H1 (cell line): ENCODE measurements at regions not wholly inside any gene's neighbourhood (a gene's known extent, or its start where the extent isn't known, plus 50 kb on each side); places are given as distances from the start of the nearest gene placed in this dataset.

Experiments
- BACH1 ChIP-seq: IDR thresholded peaks from 2 replicates; pipeline ENCODE4 v1.6.1; 2012; ENCODE audit warnings: low read length, improper control_type of control experiment
- EZH2 ChIP-seq: fragments of 200-600 bp; sonication (generic); IDR thresholded peaks from 2 replicates; pipeline ENCODE4 v1.7.1; 2012; ENCODE audit warnings: low read depth, mild to moderate bottlenecking, moderate library complexity, low read length, inconsistent platforms; ENCODE audit not compliant: severe bottlenecking
- GTF2F1 ChIP-seq: IDR thresholded peaks from 2 replicates; pipeline ENCODE4 v1.6.1; 2012; ENCODE audit warnings: low read depth, low read length, improper control_type of control experiment, borderline replicate concordance
- SP2 ChIP-seq: IDR thresholded peaks from 2 replicates; pipeline ENCODE4 v1.6.1; 2012; ENCODE audit warnings: mild to moderate bottlenecking, low read length, inconsistent platforms
- TAF7 ChIP-seq: optimal IDR thresholded peaks from 2 replicates; pipeline ENCODE3; 2011; ENCODE audit warnings: low read depth, mild to moderate bottlenecking, inconsistent platforms, low read length, moderate library complexity, borderline replicate concordance
- TF ChIP-seq, protein P1 (sequence below): IDR thresholded peaks from 2 replicates; pipeline ENCODE4 v1.6.1; 2012; ENCODE audit warnings: inconsistent platforms

DNA sequence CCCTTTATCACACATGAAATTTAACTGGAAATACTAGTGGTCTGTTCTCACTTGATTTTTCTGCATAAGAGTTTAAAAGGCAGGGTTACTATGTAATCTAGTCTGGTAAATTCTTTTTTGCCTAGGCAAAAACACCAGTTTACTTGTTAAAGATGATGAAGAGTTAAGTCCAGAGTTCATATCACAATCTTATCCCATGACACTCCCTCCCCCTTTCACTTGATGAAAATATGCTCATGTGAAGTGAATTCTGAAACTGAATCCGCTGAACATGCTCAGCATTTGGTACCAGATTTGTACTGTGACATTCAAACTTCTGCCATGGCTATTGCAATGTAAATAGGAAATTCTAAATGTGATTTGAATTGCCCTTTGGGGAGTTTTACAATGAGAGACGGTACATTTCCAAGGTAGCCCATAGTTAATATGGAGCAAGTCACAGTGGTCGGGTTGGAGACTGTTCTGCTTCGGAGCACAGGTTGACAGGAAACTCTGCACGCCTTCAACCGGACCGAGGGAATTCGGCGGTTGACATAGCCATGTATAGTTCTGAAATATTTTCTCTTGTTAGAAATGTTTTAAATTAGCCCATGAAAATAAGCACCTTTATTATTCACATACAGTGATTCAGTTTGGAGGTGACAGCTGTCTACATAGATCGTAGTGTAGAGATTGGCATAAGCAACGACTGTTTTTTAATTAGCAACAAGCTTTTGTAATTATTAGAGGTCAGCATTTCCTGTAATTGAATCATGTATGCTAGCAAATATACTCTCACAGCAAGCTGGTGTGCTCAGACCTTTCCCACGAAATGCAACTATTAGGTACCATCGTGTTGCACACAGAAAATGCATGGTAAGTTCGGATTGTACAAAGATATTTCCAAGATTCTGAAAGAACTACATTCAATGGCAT lies 768.6 kb upstream of the GOLIM4 start (continued):
- TF ChIP-seq, protein P1, sequence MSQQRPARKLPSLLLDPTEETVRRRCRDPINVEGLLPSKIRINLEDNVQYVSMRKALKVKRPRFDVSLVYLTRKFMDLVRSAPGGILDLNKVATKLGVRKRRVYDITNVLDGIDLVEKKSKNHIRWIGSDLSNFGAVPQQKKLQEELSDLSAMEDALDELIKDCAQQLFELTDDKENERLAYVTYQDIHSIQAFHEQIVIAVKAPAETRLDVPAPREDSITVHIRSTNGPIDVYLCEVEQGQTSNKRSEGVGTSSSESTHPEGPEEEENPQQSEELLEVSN = no peak
- TF ChIP-seq SP2 = no peak
- no peak for TF ChIP-seq BACH1
- no peak for TF ChIP-seq EZH2
- no peak for TF ChIP-seq GTF2F1
- TF ChIP-seq TAF7 = no peak
- TF ChIP-seq, all 59 proteins: peak for 0
